GM18868 (cell line): ENCODE measurements at regions not wholly inside any gene's neighbourhood (a gene's known extent, or its start where the extent isn't known, plus 50 kb on each side); places are given as distances from the start of the nearest gene placed in this dataset.

Experiments used
- ATAC-seq: cut with Tn5 transposase; IDR thresholded peaks from one replicate; pipeline ENCODE4 v1.9.1; 2021; ENCODE audit warnings: mild to moderate bottlenecking, moderate library complexity; ENCODE audit not compliant: unreplicated experiment

- no peak for ATAC-seq
Observed at GRCh38 chr6:137357263-137357947, 136.8 kb downstream of the OLIG3 start.

- no peak for ATAC-seq
Observed at GRCh38 chr6:137353842-137354397, 134.7 kb upstream of the IFNGR1 start.

GRCh38 chr6:137353346-137353745, 134.2 kb upstream of the IFNGR1 start:
- ATAC-seq = no peak

GRCh38 chr6:137352859-137353258, 133.7 kb upstream of the IFNGR1 start:
- ATAC-seq = no peak

GRCh38 chr6:137351890-137352289, 132.7 kb upstream of the IFNGR1 start:
- ATAC-seq = no peak

- ATAC-seq = no peak
Observed at GRCh38 chr6:137350857-137351256, 131.7 kb upstream of the IFNGR1 start.

DNA sequence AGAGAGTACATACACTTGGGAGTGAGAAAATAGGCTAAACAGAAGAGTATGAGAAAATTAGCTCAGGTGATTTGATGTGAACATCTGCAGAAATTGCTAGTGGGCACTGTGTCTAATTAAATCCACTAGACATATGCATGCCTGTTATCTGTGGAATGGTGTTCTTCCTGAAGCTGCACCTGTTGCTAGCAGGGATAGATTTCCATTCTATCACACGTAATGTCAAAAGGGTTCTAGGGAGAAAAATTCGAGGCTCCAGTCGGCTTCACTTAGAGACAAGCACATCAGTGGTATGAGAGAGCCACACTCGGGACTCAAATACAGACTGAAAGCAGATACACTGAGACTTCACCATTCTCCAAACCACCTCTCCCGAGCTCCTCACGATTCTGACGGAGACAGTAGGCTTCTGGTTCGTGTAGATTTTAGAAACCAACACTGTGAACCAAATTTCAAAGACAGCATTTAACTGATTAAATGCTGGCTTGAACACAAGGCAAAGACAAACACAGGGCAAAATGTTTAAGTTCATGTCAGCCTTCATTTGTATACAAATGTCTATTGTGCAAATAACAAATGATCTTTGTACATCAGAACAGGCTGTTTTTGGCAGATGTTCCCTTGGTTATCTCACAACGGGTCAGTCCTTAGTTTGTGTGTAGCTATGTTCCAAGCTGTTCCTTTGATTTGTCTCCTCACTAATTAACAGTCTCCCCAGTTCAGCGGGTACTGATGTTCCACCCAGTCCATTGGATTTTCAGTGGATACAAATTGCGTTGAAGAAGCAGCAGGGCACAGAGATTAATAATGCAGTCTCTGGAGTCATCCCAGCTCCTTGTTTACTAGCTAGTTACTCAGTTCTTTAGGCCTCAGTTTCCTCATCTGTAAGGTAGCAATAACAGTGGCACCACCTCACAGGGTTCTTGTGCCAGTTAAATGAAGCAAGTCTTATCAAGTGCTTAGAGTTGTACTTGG, 131.0 kb upstream of the IFNGR1 start:
- ATAC-seq = no peak

- no peak for ATAC-seq
Observed at GRCh38 chr6:137348777-137349176, 129.6 kb upstream of the IFNGR1 start.

GRCh38 chr6:137343241-137343640, 124.1 kb upstream of the IFNGR1 start:
- ATAC-seq = no peak

DNA sequence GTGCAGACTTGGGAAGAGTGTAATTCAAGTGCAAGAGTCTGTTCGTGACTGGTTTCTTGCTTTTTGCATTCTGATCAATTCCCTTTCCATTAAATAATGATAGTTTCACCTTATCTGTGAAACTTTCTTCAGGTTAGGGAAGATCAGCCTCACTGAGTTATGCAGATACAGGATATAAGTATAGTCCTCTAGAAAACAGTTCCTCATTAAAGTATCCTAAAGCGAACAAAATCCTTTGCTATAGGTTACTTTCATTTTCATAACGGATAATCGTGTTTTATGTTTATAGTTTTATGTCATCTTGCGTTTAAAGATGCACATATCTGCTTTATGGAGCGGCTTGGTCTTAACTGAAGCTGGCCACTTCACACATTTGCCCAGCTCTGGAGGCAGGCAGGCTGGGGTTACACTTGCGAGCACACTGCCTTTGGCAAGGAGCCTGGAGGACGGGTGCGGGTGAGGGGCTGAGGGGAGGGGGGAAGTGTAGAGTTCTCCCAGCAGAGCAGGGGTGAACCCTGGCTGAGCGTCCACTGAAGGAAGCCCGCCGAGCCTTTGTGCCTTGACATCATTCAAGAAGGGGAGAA, 123.5 kb upstream of the IFNGR1 start:
- no peak for ATAC-seq

DNA sequence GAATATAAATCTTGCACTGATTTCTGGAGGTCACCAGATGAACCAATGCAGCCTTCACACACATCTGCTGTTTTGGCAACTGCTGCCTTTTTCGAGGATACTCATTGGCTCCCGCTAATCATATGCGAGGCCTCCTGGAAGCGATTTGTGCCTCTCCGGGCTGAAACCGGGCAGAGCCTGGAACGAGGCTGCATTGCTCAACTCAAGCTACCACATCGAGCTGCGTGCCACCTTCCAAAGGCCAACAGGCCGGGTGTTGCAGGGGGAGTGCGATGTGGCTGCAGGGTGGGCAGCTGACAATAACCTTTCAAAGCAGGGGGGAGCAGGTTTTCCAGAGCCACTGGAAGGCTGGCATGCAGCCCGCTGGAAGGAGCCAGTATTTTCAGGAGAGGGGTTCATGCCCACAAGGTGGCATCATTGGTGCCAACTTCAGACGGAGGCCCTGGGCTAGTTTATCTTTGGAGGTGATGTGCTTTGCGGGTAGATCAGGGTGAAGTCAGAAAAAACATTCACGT, 122.6 kb upstream of the IFNGR1 start:
- no peak for ATAC-seq

GRCh38 chr6:137339929-137340559, 120.9 kb upstream of the IFNGR1 start:
- ATAC-seq = no peak

DNA sequence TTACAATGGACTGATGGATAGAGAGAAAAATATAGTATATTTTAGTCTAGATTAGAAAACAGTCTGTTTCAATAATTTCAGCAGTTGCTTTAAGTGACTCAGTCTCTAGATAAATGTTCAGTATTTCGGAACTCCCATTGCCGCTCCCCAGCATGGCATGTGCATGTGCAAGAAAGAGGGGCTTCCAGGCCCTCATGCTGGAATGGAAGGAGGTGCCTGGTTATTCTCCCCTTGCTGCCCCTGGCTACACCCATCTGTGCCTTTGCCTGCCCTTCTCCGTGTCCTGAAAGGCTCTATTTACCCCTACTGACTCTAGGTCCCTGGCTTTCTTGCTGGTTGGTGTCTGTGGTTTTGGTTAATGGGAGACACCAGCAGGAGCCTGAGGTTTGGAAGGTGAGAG, 115.7 kb upstream of the IFNGR1 start:
- no peak for ATAC-seq

DNA sequence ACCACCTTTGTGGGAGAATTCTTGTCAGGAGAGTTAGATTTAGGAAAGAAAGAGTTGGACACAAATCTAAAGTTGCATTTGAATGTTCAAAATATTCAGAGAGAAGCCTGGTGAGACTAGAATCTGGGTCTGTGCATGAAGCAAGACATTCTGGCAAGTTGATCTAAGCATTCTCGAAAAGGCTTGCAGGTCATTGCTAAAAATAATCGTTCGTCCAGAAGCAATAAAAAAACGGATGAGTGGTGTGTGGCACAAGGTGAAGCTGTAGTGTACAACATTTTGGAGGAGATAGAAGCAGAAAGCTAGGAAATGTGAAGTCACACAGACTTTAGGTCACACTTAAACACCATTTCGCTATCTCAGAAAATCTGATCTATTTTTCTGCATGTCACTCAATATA, 114.9 kb upstream of the IFNGR1 start:
- no peak for ATAC-seq

GRCh38 chr6:137332637-137333280, 113.6 kb upstream of the IFNGR1 start:
- no peak for ATAC-seq

GRCh38 chr6:137323860-137324259, 104.7 kb upstream of the IFNGR1 start:
- ATAC-seq = no peak

GRCh38 chr6:137320271-137320670, 101.1 kb upstream of the IFNGR1 start:
- ATAC-seq = no peak

DNA sequence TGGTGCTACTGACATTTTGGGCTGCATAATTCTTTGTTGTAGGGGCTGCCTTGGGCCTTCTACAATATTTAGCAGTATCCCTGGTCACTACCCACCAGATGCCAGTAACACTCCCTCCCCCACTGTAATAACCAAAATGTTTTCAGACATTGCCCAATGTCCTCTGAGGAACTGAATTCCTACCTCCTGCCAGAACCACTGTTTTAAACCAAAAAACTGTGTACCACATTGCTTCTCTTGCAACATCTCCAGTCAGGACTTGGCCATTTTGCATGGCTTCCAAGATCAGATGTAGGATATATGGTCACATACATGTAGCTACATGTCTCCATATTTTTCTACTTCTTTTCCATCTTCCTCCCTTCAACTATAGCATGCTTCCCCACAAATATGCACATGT, 97.4 kb upstream of the IFNGR1 start:
- no peak for ATAC-seq

- ATAC-seq = no peak
Observed at GRCh38 chr6:137315081-137315480, 95.9 kb upstream of the IFNGR1 start.
